ENCODE measurements at regions not wholly inside any gene's neighbourhood (a gene's known extent, or its start where the extent isn't known, plus 50 kb on each side); places are given as distances from the start of the nearest gene placed in this dataset.

DNA sequence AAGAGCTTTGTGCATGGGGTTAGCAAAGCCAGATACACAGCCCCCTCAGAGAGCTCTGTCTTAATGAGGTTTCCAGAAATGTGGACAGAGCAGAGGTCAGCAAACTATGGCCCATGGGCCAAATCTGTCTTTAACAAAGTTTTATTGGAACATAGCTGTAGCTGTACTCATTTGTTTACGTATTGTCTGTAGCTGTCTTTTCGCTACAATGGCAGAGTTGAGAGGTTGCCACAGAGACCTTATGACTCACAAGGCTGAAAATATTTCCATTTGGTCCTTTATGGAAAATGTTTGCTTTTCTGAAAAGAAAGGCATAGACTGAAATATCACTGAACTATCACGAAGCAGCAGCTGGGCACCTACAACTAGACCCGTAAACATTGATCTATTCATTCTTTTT, 841.8 kb downstream of the SLC4A3 start:
- Histone ChIP-seq H3K9me3 (ENCODE audit: control insufficient read depth in 2 of 3, low read length in 3 of 3) (no peaks in the 10 kb centered on the region), H3K27me3 (ENCODE audit: control insufficient read depth in 2 of 2, insufficient read depth in 2 of 2, low read length in 2 of 2) (no peaks in the 10 kb centered on the region), H3K36me3 (ENCODE audit: control insufficient read depth in 2 of 3, insufficient read depth in 3 of 3, low read length in 3 of 3) (no peaks in the 10 kb centered on the region), H3K4me1 (ENCODE audit: control insufficient read depth in 2 of 2, insufficient read depth in 2 of 2, low read length in 2 of 2) (no peaks in the 10 kb centered on the region), H3K27ac (ENCODE audit: low read depth, low read length) (no peak overlapping the region), H3K4me3 (ENCODE audit: low read length) (no peak overlapping the region)
- CTCF ChIA-PET = no interaction called here
- Mint-ChIP-seq H3K4me3 (no peak overlapping the region), H3K9me3 (peaks cover 0 to 7% (median 0%) of the 10 kb centered on the region in 11 donors), H3K27me3 (peaks cover 0 to 8% (median 0%) of the 10 kb centered on the region in 5 donors), H3K27ac (no peak overlapping the region), H3K4me1 (no peaks in the 10 kb centered on the region), H3K36me3 (peaks cover 0 to 6% (median 0%) of the 10 kb centered on the region in 5 donors)
- no peak for DNase-seq
- POLR2A ChIA-PET = no interaction called here
- intact Hi-C loops (cut with micrococcal nuclease) = loop anchor here in 1 of 2 donors (10.0 kb wide), 1 partner anchor 1106 kb away; the partner anchor contains the start of gene EPHA4
- ATAC-seq = no peak

DNA sequence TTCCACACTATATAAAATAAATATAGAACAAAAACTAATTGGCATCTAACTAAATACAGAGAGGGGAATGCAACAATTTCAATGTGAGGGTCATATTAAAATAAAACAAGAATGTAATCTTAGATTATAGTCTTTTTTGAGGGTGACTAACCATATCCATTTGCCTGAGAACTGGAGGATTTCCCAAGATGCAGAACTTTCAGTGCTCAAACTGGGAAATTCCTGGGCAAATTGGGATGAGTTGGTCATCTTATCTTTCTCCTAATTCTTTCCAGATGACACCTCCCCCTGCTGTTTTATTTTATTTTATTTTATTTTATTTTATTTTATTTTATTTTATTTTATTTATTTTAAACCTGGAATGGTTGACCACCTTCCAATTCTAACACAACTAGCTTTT, 846.2 kb downstream of the SLC4A3 start:
- H3K36me3 Mint-ChIP-seq = no peaks in the 10 kb centered on the region
- no peaks in the 10 kb centered on the region for H3K4me1 Mint-ChIP-seq
- ATAC-seq (no peak), DNase-seq (no peak)
- no peak overlapping the region for H3K27ac Mint-ChIP-seq
- no peak overlapping the region for H3K27ac ChIP-seq (ENCODE audit: low read depth, low read length)
- H3K27me3 Mint-ChIP-seq = peaks cover 0 to 7% (median 0%) of the 10 kb centered on the region in 5 donors
- H3K27me3 ChIP-seq (ENCODE audit: control insufficient read depth in 2 of 2, insufficient read depth in 2 of 2, low read length in 2 of 2) = no peaks in the 10 kb centered on the region
- H3K36me3 ChIP-seq (ENCODE audit: control insufficient read depth in 2 of 3, insufficient read depth in 3 of 3, low read length in 3 of 3) = no peaks in the 10 kb centered on the region
- intact Hi-C loops (cut with micrococcal nuclease) = no loop called here
- peaks cover 0 to 4% (median 0%) of the 10 kb centered on the region in 11 donors for H3K9me3 Mint-ChIP-seq
- CTCF ChIA-PET = no interaction called here
- H3K9me3 ChIP-seq (ENCODE audit: control insufficient read depth in 2 of 3, low read length in 3 of 3) = no peaks in the 10 kb centered on the region
- H3K4me3 Mint-ChIP-seq = no peak overlapping the region
- POLR2A ChIA-PET = no interaction called here
- H3K4me1 ChIP-seq (ENCODE audit: control insufficient read depth in 2 of 2, insufficient read depth in 2 of 2, low read length in 2 of 2) = no peaks in the 10 kb centered on the region
- no peak overlapping the region for H3K4me3 ChIP-seq (ENCODE audit: low read length)

DNA sequence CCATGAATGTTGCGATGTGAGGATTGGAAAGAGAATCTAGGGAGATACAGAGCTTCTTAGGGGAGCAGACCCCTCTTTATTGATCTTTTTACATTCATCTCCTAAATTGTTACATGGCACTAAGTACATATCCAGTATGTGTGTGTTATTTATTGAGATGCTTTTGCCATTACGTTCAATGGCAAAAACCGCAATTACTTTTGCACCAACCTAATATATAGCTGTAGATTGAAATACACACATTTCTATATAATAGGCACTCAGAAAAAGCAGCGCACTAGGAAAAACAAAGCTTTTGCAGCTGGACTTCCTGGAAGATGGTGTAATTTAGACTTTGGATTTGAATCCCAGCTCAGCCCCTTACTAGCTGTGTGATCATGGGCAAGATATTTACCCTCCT, 849.4 kb downstream of the SLC4A3 start:
- Histone ChIP-seq H3K4me3 (ENCODE audit: low read length) (no peak overlapping the region), H3K9me3 (ENCODE audit: control insufficient read depth in 2 of 3, low read length in 3 of 3) (no peaks in the 10 kb centered on the region), H3K36me3 (ENCODE audit: control insufficient read depth in 2 of 3, insufficient read depth in 3 of 3, low read length in 3 of 3) (no peaks in the 10 kb centered on the region), H3K27me3 (ENCODE audit: control insufficient read depth in 2 of 2, insufficient read depth in 2 of 2, low read length in 2 of 2) (no peaks in the 10 kb centered on the region), H3K4me1 (ENCODE audit: control insufficient read depth in 2 of 2, insufficient read depth in 2 of 2, low read length in 2 of 2) (no peaks in the 10 kb centered on the region), H3K27ac (ENCODE audit: low read depth, low read length) (no peak overlapping the region)
- no peak for DNase-seq
- peaks cover 0 to 7% (median 0%) of the 10 kb centered on the region in 5 donors for H3K27me3 Mint-ChIP-seq
- ChIA-PET CTCF (no interaction called here), POLR2A (no interaction called here)
- H3K27ac Mint-ChIP-seq = no peak overlapping the region
- no peaks in the 10 kb centered on the region for H3K4me1 Mint-ChIP-seq
- no peak overlapping the region for H3K4me3 Mint-ChIP-seq
- H3K36me3 Mint-ChIP-seq = no peaks in the 10 kb centered on the region
- intact Hi-C loops (cut with micrococcal nuclease) = no loop called here
- H3K9me3 Mint-ChIP-seq = peaks cover 0 to 3% (median 0%) of the 10 kb centered on the region in 11 donors
- ATAC-seq = no peak

DNA sequence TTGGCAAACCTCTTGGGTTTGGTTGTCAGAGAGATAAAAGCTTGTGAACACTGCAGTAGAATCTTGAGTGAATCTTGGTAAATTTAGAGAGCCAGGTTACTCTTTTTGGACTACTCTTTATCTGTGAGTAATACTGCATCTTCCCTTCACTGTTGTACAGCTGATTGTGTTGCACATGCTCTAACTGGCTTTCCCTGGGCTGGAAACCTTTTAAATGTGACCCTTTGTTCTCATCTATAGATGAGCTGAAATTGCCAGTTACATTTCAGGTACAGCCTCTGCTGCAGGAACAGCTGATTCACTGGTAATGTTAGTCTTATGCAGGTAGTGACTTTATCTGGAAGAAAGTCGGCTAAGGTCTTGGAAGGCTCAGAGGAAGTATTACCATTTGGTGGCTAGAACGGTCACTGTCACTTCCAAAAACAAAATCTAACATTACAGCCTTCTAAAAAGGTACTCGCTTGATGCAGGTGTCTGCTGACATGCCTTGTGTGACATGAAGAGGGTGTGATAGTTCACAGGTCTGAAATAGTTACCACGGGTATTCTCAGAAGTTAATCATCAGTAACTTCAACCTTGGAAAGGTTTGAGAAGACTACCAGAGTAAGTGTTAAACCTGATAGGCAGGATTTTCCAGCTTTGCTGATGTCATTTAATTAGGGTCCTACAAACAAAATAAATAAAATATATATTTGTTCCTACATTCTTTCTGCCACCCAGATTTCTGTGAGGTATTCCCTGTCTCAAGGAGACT, 851.1 kb downstream of the SLC4A3 start:
- peaks cover 0 to 3% (median 0%) of the 10 kb centered on the region in 11 donors for H3K9me3 Mint-ChIP-seq
- Histone ChIP-seq H3K36me3 (ENCODE audit: control insufficient read depth in 2 of 3, insufficient read depth in 3 of 3, low read length in 3 of 3) (no peaks in the 10 kb centered on the region), H3K27ac (ENCODE audit: low read depth, low read length) (no peak overlapping the region), H3K4me1 (ENCODE audit: control insufficient read depth in 2 of 2, insufficient read depth in 2 of 2, low read length in 2 of 2) (no peaks in the 10 kb centered on the region), H3K9me3 (ENCODE audit: control insufficient read depth in 2 of 3, low read length in 3 of 3) (no peaks in the 10 kb centered on the region), H3K4me3 (ENCODE audit: low read length) (no peak overlapping the region), H3K27me3 (ENCODE audit: control insufficient read depth in 2 of 2, insufficient read depth in 2 of 2, low read length in 2 of 2) (no peaks in the 10 kb centered on the region)
- intact Hi-C loops (cut with micrococcal nuclease) = no loop called here
- H3K27me3 Mint-ChIP-seq = peaks cover 0 to 7% (median 0%) of the 10 kb centered on the region in 5 donors
- no peaks in the 10 kb centered on the region for H3K36me3 Mint-ChIP-seq
- no peak overlapping the region for H3K27ac Mint-ChIP-seq
- ChIA-PET POLR2A (no interaction called here), CTCF (interaction anchor here (1.0 kb wide), 1 partner anchor 21 kb away, joined by 3 read pairs; no protein-coding TSS in a partner anchor)
- H3K4me3 Mint-ChIP-seq = no peak overlapping the region
- no peak for DNase-seq
- no peak for ATAC-seq
- H3K4me1 Mint-ChIP-seq = no peaks in the 10 kb centered on the region

DNA sequence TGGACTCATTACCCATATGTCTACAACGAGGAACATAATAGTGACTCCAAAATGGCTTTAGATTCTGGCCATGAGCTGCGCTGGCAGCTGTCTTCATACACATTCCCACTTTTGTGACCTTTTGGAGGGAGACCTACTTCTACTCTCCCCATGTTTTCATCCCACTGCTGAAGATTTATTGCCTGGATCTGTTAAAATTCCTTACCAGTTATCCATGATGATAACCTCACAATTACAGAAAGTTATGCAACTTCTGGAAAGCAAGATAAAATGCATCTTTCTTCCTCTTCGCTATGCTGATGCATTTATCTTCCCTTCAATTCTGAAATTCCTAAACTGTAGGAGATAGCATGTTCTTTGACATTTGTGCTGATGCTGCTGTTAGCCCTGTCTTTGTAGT, 855.3 kb downstream of the SLC4A3 start:
- Histone ChIP-seq H3K27ac (ENCODE audit: low read depth, low read length) (no peak overlapping the region), H3K9me3 (ENCODE audit: control insufficient read depth in 2 of 3, low read length in 3 of 3) (no peaks in the 10 kb centered on the region), H3K36me3 (ENCODE audit: control insufficient read depth in 2 of 3, insufficient read depth in 3 of 3, low read length in 3 of 3) (no peaks in the 10 kb centered on the region), H3K4me1 (ENCODE audit: control insufficient read depth in 2 of 2, insufficient read depth in 2 of 2, low read length in 2 of 2) (no peaks in the 10 kb centered on the region), H3K4me3 (ENCODE audit: low read length) (no peak overlapping the region), H3K27me3 (ENCODE audit: control insufficient read depth in 2 of 2, insufficient read depth in 2 of 2, low read length in 2 of 2) (no peaks in the 10 kb centered on the region)
- Mint-ChIP-seq H3K27me3 (peaks cover 0 to 4% (median 0%) of the 10 kb centered on the region in 5 donors), H3K4me1 (no peaks in the 10 kb centered on the region), H3K4me3 (no peak overlapping the region), H3K36me3 (peaks cover 0 to 7% (median 0%) of the 10 kb centered on the region in 5 donors), H3K27ac (no peak overlapping the region), H3K9me3 (peaks cover 0 to 12% (median 0%) of the 10 kb centered on the region in 11 donors)
- no peak for ATAC-seq
- intact Hi-C loops (cut with micrococcal nuclease) = no loop called here
- CTCF ChIA-PET = no interaction called here
- POLR2A ChIA-PET = no interaction called here
- DNase-seq = no peak

DNA sequence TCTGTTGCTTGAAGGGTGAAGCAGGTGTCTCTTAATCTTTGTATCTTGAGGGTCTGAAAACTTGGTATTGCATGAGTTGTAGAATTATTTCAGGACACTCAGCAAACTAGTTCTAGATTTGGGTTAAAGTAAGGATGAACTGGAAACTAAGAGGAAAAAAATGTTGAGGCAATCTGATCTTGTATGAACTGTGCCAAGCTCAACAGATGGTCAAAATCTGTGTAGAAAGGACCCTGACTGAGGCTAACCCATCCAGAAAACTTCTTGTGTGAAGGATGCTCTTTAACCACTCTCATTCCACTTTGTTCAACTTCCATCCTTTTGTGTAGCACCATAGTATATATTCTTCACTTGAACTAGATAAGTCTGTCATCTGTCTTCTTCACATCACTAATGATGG, 861.7 kb downstream of the SLC4A3 start:
- H3K27me3 ChIP-seq (ENCODE audit: control insufficient read depth in 2 of 2, insufficient read depth in 2 of 2, low read length in 2 of 2) = no peaks in the 10 kb centered on the region
- H3K36me3 ChIP-seq (ENCODE audit: control insufficient read depth in 2 of 3, insufficient read depth in 3 of 3, low read length in 3 of 3) = no peaks in the 10 kb centered on the region
- H3K4me3 ChIP-seq (ENCODE audit: low read length) = no peak overlapping the region
- ChIA-PET CTCF (no interaction called here), POLR2A (no interaction called here)
- Mint-ChIP-seq H3K9me3 (peaks cover 0 to 7% (median 1%) of the 10 kb centered on the region in 11 donors), H3K27me3 (no peaks in the 10 kb centered on the region), H3K27ac (no peak overlapping the region), H3K4me3 (no peak overlapping the region), H3K4me1 (no peaks in the 10 kb centered on the region), H3K36me3 (peaks cover 0 to 7% (median 0%) of the 10 kb centered on the region in 5 donors)
- ATAC-seq (no peak), DNase-seq (no peak)
- no peaks in the 10 kb centered on the region for H3K4me1 ChIP-seq (ENCODE audit: control insufficient read depth in 2 of 2, insufficient read depth in 2 of 2, low read length in 2 of 2)
- intact Hi-C loops (cut with micrococcal nuclease) = no loop called here
- H3K9me3 ChIP-seq (ENCODE audit: control insufficient read depth in 2 of 3, low read length in 3 of 3) = no peaks in the 10 kb centered on the region
- no peak overlapping the region for H3K27ac ChIP-seq (ENCODE audit: low read depth, low read length)

DNA sequence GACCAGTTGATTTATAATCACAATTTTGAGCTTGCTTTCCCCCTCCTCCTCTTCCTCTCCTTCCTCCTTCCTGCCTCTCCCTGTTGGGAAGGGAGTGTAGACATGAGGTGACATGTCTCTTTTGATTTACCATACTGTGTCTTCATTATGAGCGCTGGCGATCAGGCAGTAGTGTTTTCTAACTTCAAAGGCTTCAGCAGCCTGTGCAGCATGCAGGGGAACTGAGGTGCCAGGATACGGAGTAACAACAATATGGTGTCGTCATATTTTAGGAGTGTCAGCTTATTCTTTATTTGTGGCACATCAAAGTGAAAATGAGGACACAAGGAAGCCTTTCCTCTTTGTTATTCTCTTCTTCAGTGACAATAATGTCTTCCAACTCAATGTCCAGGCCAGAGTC, 864.2 kb downstream of the SLC4A3 start:
- Mint-ChIP-seq H3K36me3 (no peaks in the 10 kb centered on the region), H3K4me3 (no peak overlapping the region), H3K4me1 (no peaks in the 10 kb centered on the region), H3K9me3 (peaks cover 0 to 5% (median 0%) of the 10 kb centered on the region in 11 donors), H3K27me3 (no peaks in the 10 kb centered on the region), H3K27ac (no peak overlapping the region)
- ATAC-seq (no peak), DNase-seq (no peak)
- Histone ChIP-seq H3K4me1 (ENCODE audit: control insufficient read depth in 2 of 2, insufficient read depth in 2 of 2, low read length in 2 of 2) (no peaks in the 10 kb centered on the region), H3K9me3 (ENCODE audit: control insufficient read depth in 2 of 3, low read length in 3 of 3) (no peaks in the 10 kb centered on the region), H3K4me3 (ENCODE audit: low read length) (no peak overlapping the region), H3K27me3 (ENCODE audit: control insufficient read depth in 2 of 2, insufficient read depth in 2 of 2, low read length in 2 of 2) (no peaks in the 10 kb centered on the region), H3K36me3 (ENCODE audit: control insufficient read depth in 2 of 3, insufficient read depth in 3 of 3, low read length in 3 of 3) (no peaks in the 10 kb centered on the region), H3K27ac (ENCODE audit: low read depth, low read length) (no peak overlapping the region)
- CTCF ChIA-PET = no interaction called here
- POLR2A ChIA-PET = no interaction called here
- intact Hi-C loops (cut with micrococcal nuclease) = no loop called here
